BJ (cell line): ENCODE measurements at regions not wholly inside any gene's neighbourhood (a gene's known extent, or its start where the extent isn't known, plus 50 kb on each side); places are given as distances from the start of the nearest gene placed in this dataset.
A peak's percentile ranks its signal among the peaks of the same experiment; 100 is the strongest.

Experiments
- CTCF ChIA-PET: fragments of 350-600 bp; formaldehyde crosslinking; extraction: SDS; loops from one replicate; lab custom pipeline; 2021; ENCODE audit warnings: antibody characterized with exemption, inconsistent platforms; lab: Yijun Ruan, JAX
- POLR2A ChIA-PET: fragments of 300-600 bp; sonication (Branson Sonifier 250); formaldehyde crosslinking; extraction: SDS; loops from one replicate; lab custom pipeline; 2021; ENCODE audit warnings: antibody characterized with exemption; lab: Charles Lee
- DNase-seq: peaks from one replicate; pipeline ENCODE4 v3.0.0-alpha.2; 2011; ENCODE audit warnings: low read depth
- H3K27me3 ChIP-seq: 2 replicates; pipeline ENCODE4 v1.6.0; 2011; ENCODE audit warnings: low read length; ENCODE audit not compliant: control insufficient read depth, insufficient read depth
- H3K36me3 ChIP-seq: 2 replicates; pipeline ENCODE4 v1.5.1; 2011; ENCODE audit warnings: low read length; ENCODE audit not compliant: control insufficient read depth, insufficient read depth
- H3K4me3 ChIP-seq: 2 replicates; pipeline ENCODE4 v1.5.1; 2011; ENCODE audit warnings: low read depth, mild to moderate bottlenecking, control low read depth, low read length
- CTCF ChIP-seq: IDR thresholded peaks from 2 replicates; pipeline ENCODE4 v1.5.1; 2011; ENCODE audit warnings: low read depth, mild to moderate bottlenecking, control low read depth, inconsistent platforms, low read length, moderate library complexity; ENCODE audit not compliant: insufficient read depth

- ChIA-PET POLR2A (no interaction called here), CTCF (interaction anchor here (0.6 to 0.9 kb wide), 2 partner anchors 30 to 1168 kb away, joined by 3 read pairs; no protein-coding TSS in a partner anchor)
- TF ChIP-seq CTCF = no peak
Observed at GRCh38 chr4:159516556-159517140, 413.8 kb downstream of the RAPGEF2 start.

GRCh38 chr4:159520074-159520473 lies 417.2 kb downstream of the RAPGEF2 start:
- ChIA-PET CTCF (no interaction called here), POLR2A (no interaction called here)
- Histone ChIP-seq H3K36me3 (no peaks in the 10 kb centered on the region), H3K27me3 (no peaks in the 10 kb centered on the region), H3K4me3 (no peak overlapping the region)
- no peak for DNase-seq
- TF ChIP-seq CTCF = no peak

More at GRCh38 chr4:159516556-159517140, 413.8 kb downstream of the RAPGEF2 start:
- Histone ChIP-seq H3K4me3 (no peak overlapping the region), H3K27me3 (no peaks in the 10 kb centered on the region), H3K36me3 (no peaks in the 10 kb centered on the region)
- DNase-seq = peak; percentile 2

- no peaks in the 10 kb centered on the region for H3K27me3 ChIP-seq
- DNase-seq = no peak
- ChIA-PET POLR2A (no interaction called here), CTCF (no interaction called here)
- TF ChIP-seq CTCF = no peak
- no peaks in the 10 kb centered on the region for H3K36me3 ChIP-seq
- H3K4me3 ChIP-seq = no peak overlapping the region
Observed at GRCh38 chr4:159526172-159526571, 423.3 kb downstream of the RAPGEF2 start.

- DNase-seq = no peak
- Histone ChIP-seq H3K27me3 (no peaks in the 10 kb centered on the region), H3K4me3 (no peak overlapping the region), H3K36me3 (no peaks in the 10 kb centered on the region)
- TF ChIP-seq CTCF = no peak
- CTCF ChIA-PET = no interaction called here
- POLR2A ChIA-PET = no interaction called here
Observed at GRCh38 chr4:159534655-159535054, 431.8 kb downstream of the RAPGEF2 start.

GRCh38 chr4:159538556-159538955 lies 435.7 kb downstream of the RAPGEF2 start:
- TF ChIP-seq CTCF = no peak
- Histone ChIP-seq H3K27me3 (no peaks in the 10 kb centered on the region), H3K4me3 (no peak overlapping the region), H3K36me3 (no peaks in the 10 kb centered on the region)
- ChIA-PET CTCF (no interaction called here), POLR2A (no interaction called here)
- no peak for DNase-seq
